Hepatocyte (in vitro differentiated cells): ENCODE measurements at regions not wholly inside any gene's neighbourhood (a gene's known extent, or its start where the extent isn't known, plus 50 kb on each side); places are given as distances from the start of the nearest gene placed in this dataset.

Experiments
- DNase-seq: peaks from one replicate; pipeline ENCODE4 v3.0.0-alpha.2; 2016; ENCODE audit warnings: low spot score
- H2AFZ ChIP-seq: fragments of 200-600 bp; sonication (generic); 2 replicates; pipeline ENCODE4 v1.6.0; 2016; ENCODE audit warnings: antibody characterized with exemption, mild to moderate bottlenecking
- H3K27ac ChIP-seq: fragments of 200-600 bp; sonication (generic); 2 replicates; pipeline ENCODE4 v1.5.1; 2016; ENCODE audit warnings: mild to moderate bottlenecking
- H3K27me3 ChIP-seq: fragments of 200-600 bp; sonication (generic); 2 replicates; pipeline ENCODE4 v1.6.1; 2016
- H3K36me3 ChIP-seq: fragments of 200-600 bp; sonication (generic); replicated peaks from 2 replicates; pipeline ENCODE4 v1.5.1; 2016; ENCODE audit warnings: low read depth; ENCODE audit not compliant: insufficient read depth
- H3K4me1 ChIP-seq: fragments of 200-600 bp; sonication (generic); 2 replicates; pipeline ENCODE4 v1.5.1; 2016; ENCODE audit warnings: mild to moderate bottlenecking, moderate library complexity; ENCODE audit not compliant: insufficient read depth
- H3K4me2 ChIP-seq: fragments of 200-600 bp; sonication (generic); 2 replicates; pipeline ENCODE4 v1.6.0; 2016
- H3K4me3 ChIP-seq: fragments of 200-600 bp; sonication (generic); 2 replicates; pipeline ENCODE4 v1.5.1; 2016; ENCODE audit warnings: mild to moderate bottlenecking
- H3K79me2 ChIP-seq: fragments of 200-600 bp; sonication (generic); 2 replicates; pipeline ENCODE4 v1.6.0; 2017; ENCODE audit warnings: mild to moderate bottlenecking
- H3K9me2 ChIP-seq: fragments of 200-600 bp; sonication (generic); replicated peaks from 2 replicates; pipeline ENCODE4 v1.6.0; 2017; ENCODE audit warnings: mild to moderate bottlenecking; ENCODE audit not compliant: insufficient read depth
- H3K9me3 ChIP-seq: fragments of 200-600 bp; sonication (generic); 2 replicates; pipeline ENCODE4 v1.5.1; 2016; ENCODE audit warnings: low read depth, mild to moderate bottlenecking
- H4K20me1 ChIP-seq: fragments of 200-600 bp; sonication (generic); 2 replicates; pipeline ENCODE4 v1.6.0; 2016; ENCODE audit warnings: mild to moderate bottlenecking; ENCODE audit not compliant: insufficient read depth, poor library complexity, severe bottlenecking
- CTCF ChIP-seq: fragments of 200-600 bp; sonication (generic); IDR thresholded peaks from 2 replicates; pipeline ENCODE4 v1.5.1; 2016; ENCODE audit warnings: antibody characterized with exemption, mild to moderate bottlenecking; ENCODE audit not compliant: poor library complexity
- EZH2 ChIP-seq: fragments of 200-600 bp; sonication (generic); IDR thresholded peaks from 2 replicates; pipeline ENCODE4 v1.6.1; 2016; ENCODE audit warnings: antibody characterized with exemption, mild to moderate bottlenecking, borderline replicate concordance
- EZH2phosphoT487 ChIP-seq: fragments of 200-600 bp; sonication (generic); IDR thresholded peaks from one replicate; pipeline ENCODE4 v1.6.1; 2018; ENCODE audit warnings: antibody characterized with exemption, mild to moderate bottlenecking, low read depth, moderate library complexity; ENCODE audit not compliant: unreplicated experiment, severe bottlenecking
- WGBS: methylation state at CpG from one replicate; pipeline ENCODE4 v1.1.6; 2016; ENCODE audit warnings: low lambda C conversion rate; ENCODE audit errors: missing lambda C conversion rate; 5-methylcytosine and 5-hydroxymethylcytosine counted together

DNA sequence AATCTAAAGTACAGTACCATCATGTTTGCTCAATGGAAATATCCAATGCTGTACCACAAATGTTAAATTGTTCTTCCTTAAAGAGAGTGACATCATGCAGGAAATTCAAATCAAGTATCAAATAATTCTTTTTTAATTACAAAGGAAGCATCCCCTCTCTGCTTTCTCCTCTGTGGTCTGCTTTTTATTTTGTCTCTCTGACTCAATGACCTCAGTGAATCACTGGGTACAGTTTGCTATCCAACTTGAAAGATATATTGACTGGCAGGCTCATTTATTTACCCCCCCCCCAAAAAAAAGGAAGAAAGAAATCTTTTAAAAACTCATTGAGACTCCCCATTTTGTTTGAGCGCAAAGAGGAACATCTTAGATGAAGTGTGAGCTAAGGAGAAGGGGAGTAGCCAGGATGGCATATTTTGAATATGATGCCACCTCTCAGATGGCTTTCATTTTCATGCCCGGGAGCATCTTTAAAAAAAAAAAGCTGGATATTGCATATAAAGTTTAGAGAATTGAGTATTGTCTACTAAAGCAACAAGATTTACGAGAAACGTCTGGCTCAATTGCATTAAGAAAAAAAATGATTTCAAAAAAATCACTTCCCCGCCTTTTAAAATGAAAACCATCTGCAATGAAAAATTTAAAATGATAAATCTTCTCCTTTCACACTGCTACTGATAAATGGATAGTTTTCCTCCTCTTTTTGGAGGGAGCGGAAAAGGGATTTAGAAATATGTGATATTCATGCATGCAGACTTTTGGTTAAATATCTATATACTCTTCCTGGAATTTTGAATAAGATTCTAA lies 307.1 kb upstream of the DPH6 start:
- Histone ChIP-seq H3K36me3 (no peaks in the 10 kb centered on the region), H2AFZ (no peak overlapping the region), H4K20me1 (no peaks in the 10 kb centered on the region), H3K9me2 (no peaks in the 10 kb centered on the region), H3K4me1 (no peaks in the 10 kb centered on the region), H3K4me3 (no peak overlapping the region), H3K27me3 (no peaks in the 10 kb centered on the region), H3K27ac (no peak overlapping the region), H3K9me3 (no peaks in the 10 kb centered on the region), H3K79me2 (no peaks in the 10 kb centered on the region), H3K4me2 (no peak overlapping the region)
- no peak for DNase-seq
- 66% methylated on average over 6 of the region's 6 CpGs for WGBS
- TF ChIP-seq CTCF (no peak), EZH2phosphoT487 (no peak), EZH2 (no peak)

DNA sequence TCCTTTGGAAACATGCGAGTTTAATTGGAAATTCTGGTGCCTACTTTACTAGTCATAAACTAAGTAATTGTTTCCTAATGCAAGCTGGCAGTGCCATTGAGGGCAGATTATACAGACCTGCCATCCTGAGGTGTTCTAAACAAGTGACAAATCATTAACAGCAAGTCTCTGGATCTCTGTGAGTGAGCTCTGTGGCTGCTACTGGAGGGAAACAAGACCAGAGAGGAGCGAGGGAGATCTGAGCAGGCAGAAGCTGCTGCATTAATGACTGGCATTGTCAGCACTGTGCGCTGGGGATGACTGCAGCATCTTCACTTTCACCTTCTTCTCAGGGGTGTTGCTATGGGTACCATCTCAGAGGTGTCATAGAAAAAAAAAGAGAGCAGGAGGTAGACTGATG lies 308.4 kb upstream of the DPH6 start:
- Histone ChIP-seq H3K9me3 (no peaks in the 10 kb centered on the region), H3K4me2 (peak overlapping the region; percentile 51), H2AFZ (no peak overlapping the region), H4K20me1 (no peaks in the 10 kb centered on the region), H3K9me2 (no peaks in the 10 kb centered on the region), H3K4me1 (no peaks in the 10 kb centered on the region), H3K4me3 (no peak overlapping the region), H3K36me3 (no peaks in the 10 kb centered on the region), H3K79me2 (no peaks in the 10 kb centered on the region), H3K27me3 (no peaks in the 10 kb centered on the region), H3K27ac (no peak overlapping the region)
- WGBS: 85% methylated on average over 3 of the region's 3 CpGs
- no peak for DNase-seq
- no peak for TF ChIP-seq EZH2phosphoT487
- no peak for TF ChIP-seq CTCF
- no peak for TF ChIP-seq EZH2

DNA sequence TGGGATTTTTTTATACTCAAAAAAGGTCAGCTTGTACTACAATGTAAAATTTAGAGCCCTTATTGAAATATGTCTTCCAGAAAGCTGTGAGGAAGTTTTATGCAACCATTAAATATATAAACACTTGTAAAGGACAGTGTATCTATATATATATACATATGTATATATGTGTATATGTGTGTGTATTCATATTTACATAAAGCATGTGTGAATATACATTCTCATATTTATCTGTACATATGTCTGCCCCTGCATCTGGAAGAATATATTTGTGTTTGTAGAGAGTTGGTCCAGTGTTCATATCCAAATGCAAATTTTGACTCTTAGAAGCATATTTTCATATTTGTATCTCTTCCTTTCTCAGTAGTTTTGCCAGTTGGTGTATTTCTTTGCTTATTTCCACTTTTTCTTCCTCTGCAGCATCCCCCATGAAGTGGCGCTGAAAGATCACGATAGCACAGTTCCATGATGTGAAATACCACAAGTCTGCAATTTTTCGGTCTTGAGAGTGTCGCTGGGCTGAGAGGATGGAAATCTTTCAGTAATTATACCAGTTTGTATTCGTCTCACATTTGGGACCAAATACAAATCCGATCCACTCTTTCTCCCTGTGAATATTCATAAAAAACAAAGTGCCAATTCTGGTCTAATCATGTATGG lies 311.7 kb upstream of the DPH6 start:
- Histone ChIP-seq H4K20me1 (no peaks in the 10 kb centered on the region), H3K27ac (no peak overlapping the region)
- TF ChIP-seq EZH2phosphoT487 (no peak), CTCF (no peak), EZH2 (no peak)

More for the DNA sequence above, 311.7 kb upstream of the DPH6 start:
- DNase-seq: no peak
- Histone ChIP-seq H3K4me1 (no peaks in the 10 kb centered on the region), H3K9me3 (no peaks in the 10 kb centered on the region), H3K27me3 (no peaks in the 10 kb centered on the region), H3K79me2 (no peaks in the 10 kb centered on the region), H3K4me3 (no peak overlapping the region), H3K4me2 (no peak overlapping the region), H3K36me3 (no peaks in the 10 kb centered on the region), H3K9me2 (no peaks in the 10 kb centered on the region), H2AFZ (no peak overlapping the region)
- WGBS: 96% methylated on average over 6 of the region's 6 CpGs
